DMS153 treated with DMSO at 0.1 percent for 48 hours (cell line): ENCODE measurements at regions not wholly inside any gene's neighbourhood (a gene's known extent, or its start where the extent isn't known, plus 50 kb on each side); places are given as distances from the start of the nearest gene placed in this dataset.

Experiments used
- DNase-seq: peaks from one replicate; lab custom pipeline; 2025; ENCODE audit not compliant: unreplicated experiment; lab: John Stamatoyannopoulos, UW

GRCh38 chr17:71111934-71112333 lies 942.6 kb downstream of the KCNJ2 start:
- no peak for DNase-seq

- no peak for DNase-seq
Measured at GRCh38 chr17:71113347-71113746, 944.0 kb downstream of the KCNJ2 start.

- DNase-seq, result no peak
Measured at GRCh38 chr17:71114911-71115668, 945.8 kb downstream of the KCNJ2 start.

GRCh38 chr17:71115669-71115972 lies 946.3 kb downstream of the KCNJ2 start:
- no peak for DNase-seq

GRCh38 chr17:71117466-71117865 lies 948.1 kb downstream of the KCNJ2 start:
- no peak for DNase-seq

GRCh38 chr17:71118039-71118438 lies 948.7 kb downstream of the KCNJ2 start:
- DNase-seq, result peak; percentile 52

GRCh38 chr17:71127416-71127815 lies 958.1 kb downstream of the KCNJ2 start:
- DNase-seq, result no peak

GRCh38 chr17:71142333-71142732 lies 973.0 kb downstream of the KCNJ2 start:
- peak; percentile 10 for DNase-seq

- DNase-seq, result no peak
Measured at GRCh38 chr17:71145486-71145885, 975.3 kb upstream of the SOX9 start.

- DNase-seq, result no peak
Measured at GRCh38 chr17:71147906-71148305, 972.9 kb upstream of the SOX9 start.

- DNase-seq, result no peak
Measured at GRCh38 chr17:71149607-71150006, 971.2 kb upstream of the SOX9 start.

- no peak for DNase-seq
Measured at GRCh38 chr17:71157297-71157696, 963.5 kb upstream of the SOX9 start.

GRCh38 chr17:71158437-71158836 lies 962.4 kb upstream of the SOX9 start:
- DNase-seq, result no peak

GRCh38 chr17:71163121-71163812 lies 957.6 kb upstream of the SOX9 start:
- DNase-seq, result peak; percentile 96

GRCh38 chr17:71163813-71164122 lies 957.1 kb upstream of the SOX9 start:
- no peak for DNase-seq

- DNase-seq, result peak; percentile 47
Measured at GRCh38 chr17:71164561-71164960, 956.3 kb upstream of the SOX9 start.

GRCh38 chr17:71166311-71166710 lies 954.5 kb upstream of the SOX9 start:
- DNase-seq, result no peak

- peak; percentile 36 for DNase-seq
Measured at GRCh38 chr17:71168053-71168741, 952.6 kb upstream of the SOX9 start.

GRCh38 chr17:71170070-71170469 lies 950.8 kb upstream of the SOX9 start:
- no peak for DNase-seq

GRCh38 chr17:71171270-71171669 lies 949.5 kb upstream of the SOX9 start:
- no peak for DNase-seq

GRCh38 chr17:71173991-71174390 lies 946.8 kb upstream of the SOX9 start:
- DNase-seq, result no peak

- DNase-seq, result no peak
Measured at GRCh38 chr17:71176331-71176730, 944.5 kb upstream of the SOX9 start.
